Esophagus muscularis mucosa (tissue), 4 donors: ENCODE measurements at regions not wholly inside any gene's neighbourhood (a gene's known extent, or its start where the extent isn't known, plus 50 kb on each side); places are given as distances from the start of the nearest gene placed in this dataset.

ENCODE experiments used
- DNase-seq: peaks from one replicate; pipeline ENCODE4 v3.0.0-alpha.2; 2017; ENCODE audit errors: extremely low spot score
- H3K27ac ChIP-seq, 4 donors: fragments of 200-600 bp; sonication (generic); replicated peaks in 1 of 4; 1 replicate in 3 of 4; 2 replicates in 1 of 4; pipeline ENCODE4 v1.5.1; 2016 to 2019; ENCODE audit warnings: mild to moderate bottlenecking in 1 of 4
- H3K27me3 ChIP-seq, 4 donors: fragments of 200-600 bp; sonication (generic); one replicate each; pipeline versions ENCODE4 v1.5.1 to v1.6.0; 2016 to 2019
- H3K36me3 ChIP-seq, 4 donors: fragments of 200-600 bp; sonication (generic); one replicate each; pipeline ENCODE4 v1.5.1; 2016 to 2019
- H3K4me1 ChIP-seq, 4 donors: fragments of 200-600 bp; sonication (generic); one replicate each; pipeline ENCODE4 v1.5.1; 2016 to 2019
- H3K4me3 ChIP-seq, 4 donors: fragments of 200-600 bp; sonication (generic); 1 replicate in 2 of 4; 2 replicates in 2 of 4; pipeline ENCODE4 v1.5.1; 2016 to 2019; ENCODE audit warnings: mild to moderate bottlenecking in 4 of 4, moderate library complexity in 1 of 4
- H3K9me3 ChIP-seq, 4 donors: fragments of 200-600 bp; sonication (generic); 1 replicate in 3 of 4; 2 replicates in 1 of 4; pipeline ENCODE4 v1.5.1; 2016 to 2019
- CTCF ChIP-seq, 3 experiments: fragments of 200-600 bp in 2 of 3; fragments of 450-650 bp in 1 of 3; sonication (generic) in 2 of 3; IDR thresholded peaks; one replicate each; pipeline ENCODE4 v1.5.1; 2017 to 2019; ENCODE audit warnings: antibody characterized with exemption in 3 of 3, mild to moderate bottlenecking in 2 of 3, moderate library complexity in 1 of 3
- EP300 ChIP-seq: sonication (generic); formaldehyde crosslinking; IDR thresholded peaks from one replicate; pipeline ENCODE4 v1.6.1; 2017; ENCODE audit warnings: antibody characterized with exemption
- POLR2A ChIP-seq: fragments of 450-650 bp; IDR thresholded peaks from one replicate; pipeline ENCODE4 v1.6.1; 2017; ENCODE audit warnings: antibody characterized with exemption, moderate library complexity, mild to moderate bottlenecking, low read depth
- POLR2AphosphoS5 ChIP-seq, 2 donors: sonication (generic); formaldehyde crosslinking; IDR thresholded peaks; one replicate each; pipeline ENCODE4 v1.6.1; 2017; ENCODE audit warnings: antibody characterized with exemption in 2 of 2
- WGBS: methylation state at CpG from one replicate; pipeline ENCODE4 v1.1.5; 2018; 5-methylcytosine and 5-hydroxymethylcytosine counted together
- intact Hi-C: fragments of 100-400 bp; cut with DNase I; formaldehyde crosslinking; loops from one replicate; pipeline ENCODE4 v1.15.1; 2023

- no peaks in the 10 kb centered on the region for H3K9me3 ChIP-seq
- intact Hi-C loops: no loop called here
Observed at GRCh38 chr7:47197486-47197885, 384.4 kb downstream of the TNS3 start.

GRCh38 chr7:47196737-47197136, 385.2 kb downstream of the TNS3 start:
- Histone ChIP-seq H3K27ac (no peak overlapping the region), H3K4me1 (peaks cover 0 to 4% (median 0%) of the 10 kb centered on the region in 4 donors), H3K9me3 (no peaks in the 10 kb centered on the region), H3K36me3 (no peaks in the 10 kb centered on the region), H3K4me3 (no peak overlapping the region), H3K27me3 (no peaks in the 10 kb centered on the region)
- TF ChIP-seq POLR2A (no peak), CTCF (IDR thresholded peaks at IDR 0.05) (no peak), POLR2AphosphoS5 (IDR thresholded peaks at IDR 0.05) (no peak)
- intact Hi-C loops: no loop called here
- WGBS: 49% methylated on average over 3 of the region's 3 CpGs
- DNase-seq: no peak

More at GRCh38 chr7:47197486-47197885, 384.4 kb downstream of the TNS3 start:
- peaks cover 0 to 4% (median 0%) of the 10 kb centered on the region in 4 donors for H3K4me1 ChIP-seq
- 77% methylated on average over 2 of the region's 2 CpGs for WGBS
- DNase-seq: no peak
- TF ChIP-seq POLR2AphosphoS5 (IDR thresholded peaks at IDR 0.05) (no peak), EP300 (no peak), CTCF (IDR thresholded peaks at IDR 0.05) (no peak), POLR2A (no peak)
- H3K4me3 ChIP-seq: no peak overlapping the region
- no peaks in the 10 kb centered on the region for H3K27me3 ChIP-seq
- H3K27ac ChIP-seq: no peak overlapping the region
- no peaks in the 10 kb centered on the region for H3K36me3 ChIP-seq

- DNase-seq: no peak
- WGBS: 86% methylated on average over 3 of the region's 3 CpGs
- intact Hi-C loops: no loop called here
- Histone ChIP-seq H3K27me3 (no peaks in the 10 kb centered on the region), H3K36me3 (no peaks in the 10 kb centered on the region), H3K9me3 (no peaks in the 10 kb centered on the region), H3K4me3 (no peak overlapping the region), H3K4me1 (peaks cover 0 to 4% (median 0%) of the 10 kb centered on the region in 4 donors), H3K27ac (no peak overlapping the region)
- TF ChIP-seq POLR2A: no peak
- TF ChIP-seq POLR2AphosphoS5 (IDR thresholded peaks at IDR 0.05): no peak
- no peak for TF ChIP-seq CTCF (IDR thresholded peaks at IDR 0.05)
- TF ChIP-seq EP300: no peak
Observed at GRCh38 chr7:47196106-47196645, 385.7 kb downstream of the TNS3 start.

- TF ChIP-seq CTCF (IDR thresholded peaks at IDR 0.05) (no peak), EP300 (no peak), POLR2A (no peak)
- Histone ChIP-seq H3K4me1 (peaks cover 0 to 4% (median 0%) of the 10 kb centered on the region in 4 donors), H3K36me3 (no peaks in the 10 kb centered on the region), H3K4me3 (no peak overlapping the region), H3K27ac (no peak overlapping the region), H3K9me3 (no peaks in the 10 kb centered on the region), H3K27me3 (no peaks in the 10 kb centered on the region)
- 92% methylated on average over 6 of the region's 6 CpGs for WGBS
- no peak for DNase-seq
- intact Hi-C loops: no loop called here
Observed at GRCh38 chr7:47195641-47196040, 386.3 kb downstream of the TNS3 start.

GRCh38 chr7:47194516-47195057, 387.3 kb downstream of the TNS3 start:
- H3K4me3 ChIP-seq: no peak overlapping the region
- H3K27ac ChIP-seq: no peak overlapping the region
- H3K27me3 ChIP-seq: no peaks in the 10 kb centered on the region
- no peaks in the 10 kb centered on the region for H3K9me3 ChIP-seq
- intact Hi-C loops: no loop called here
- TF ChIP-seq POLR2A (no peak), EP300 (no peak), POLR2AphosphoS5 (IDR thresholded peaks at IDR 0.05) (no peak), CTCF (IDR thresholded peaks at IDR 0.05) (no peak)
- H3K4me1 ChIP-seq: peaks cover 0 to 4% (median 0%) of the 10 kb centered on the region in 4 donors
- no peak for DNase-seq
- 95% methylated on average over 7 of the region's 7 CpGs for WGBS
- H3K36me3 ChIP-seq: no peaks in the 10 kb centered on the region
